ENCODE measurements at regions not wholly inside any gene's neighbourhood (a gene's known extent, or its start where the extent isn't known, plus 50 kb on each side); places are given as distances from the start of the nearest gene placed in this dataset.
"Not testable (repeated sequence)": the region's sequence is repeated elsewhere in the genome, so short reads cannot be mapped to it uniquely, and the experiment has no call there.

DNA sequence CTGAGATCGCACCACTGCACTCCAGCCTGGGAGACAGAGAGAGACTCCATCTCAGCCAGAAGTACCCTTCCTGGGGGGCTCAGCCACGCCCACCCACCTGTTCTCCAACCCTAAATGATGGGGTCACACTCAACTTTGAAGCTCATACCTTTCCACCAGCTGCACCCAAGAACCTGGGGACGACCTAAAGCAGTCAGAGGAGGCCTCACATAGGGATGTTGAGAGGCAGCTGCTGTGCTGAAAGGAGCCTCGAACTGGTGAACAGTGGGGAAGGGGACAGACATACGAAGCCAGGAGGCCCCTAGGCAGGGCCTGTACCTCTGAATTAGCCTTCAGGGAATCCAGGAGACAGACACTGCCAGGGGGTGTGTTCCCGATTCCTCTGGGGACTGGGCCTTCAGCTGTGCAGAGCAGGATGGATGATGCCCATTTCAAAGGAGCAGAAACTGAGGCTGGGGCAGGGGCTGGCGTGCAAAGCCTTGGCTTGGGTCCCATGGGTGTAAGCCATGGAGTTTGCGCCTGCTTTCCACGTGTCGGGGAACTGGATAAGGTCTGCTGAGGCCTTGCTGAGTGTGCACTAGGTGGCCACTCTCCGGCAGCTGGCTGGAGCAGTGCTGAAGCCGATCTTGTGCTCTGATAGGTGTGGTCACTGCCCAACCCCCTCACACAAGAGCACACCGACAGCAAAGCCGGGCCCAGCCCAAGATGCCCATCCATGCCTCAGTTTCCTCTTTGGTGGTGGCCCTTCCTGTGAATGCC is 130.8 kb downstream of the CPZ start:
- no peak overlapping the region for H3K9ac ChIP-seq (ENCODE audit: low read depth in 2 of 2, low read length in 2 of 2)
- H3K27me3 ChIP-seq, result no peaks in the 10 kb centered on the region
- H3K4me1 ChIP-seq, result no peaks in the 10 kb centered on the region
- H3K9me3 ChIP-seq, result no peaks in the 10 kb centered on the region
- no peak overlapping the region for H3K4me3 ChIP-seq
- intact Hi-C loops (cut with DNase I), result no loop called here
- TF ChIP-seq, protein P1, sequence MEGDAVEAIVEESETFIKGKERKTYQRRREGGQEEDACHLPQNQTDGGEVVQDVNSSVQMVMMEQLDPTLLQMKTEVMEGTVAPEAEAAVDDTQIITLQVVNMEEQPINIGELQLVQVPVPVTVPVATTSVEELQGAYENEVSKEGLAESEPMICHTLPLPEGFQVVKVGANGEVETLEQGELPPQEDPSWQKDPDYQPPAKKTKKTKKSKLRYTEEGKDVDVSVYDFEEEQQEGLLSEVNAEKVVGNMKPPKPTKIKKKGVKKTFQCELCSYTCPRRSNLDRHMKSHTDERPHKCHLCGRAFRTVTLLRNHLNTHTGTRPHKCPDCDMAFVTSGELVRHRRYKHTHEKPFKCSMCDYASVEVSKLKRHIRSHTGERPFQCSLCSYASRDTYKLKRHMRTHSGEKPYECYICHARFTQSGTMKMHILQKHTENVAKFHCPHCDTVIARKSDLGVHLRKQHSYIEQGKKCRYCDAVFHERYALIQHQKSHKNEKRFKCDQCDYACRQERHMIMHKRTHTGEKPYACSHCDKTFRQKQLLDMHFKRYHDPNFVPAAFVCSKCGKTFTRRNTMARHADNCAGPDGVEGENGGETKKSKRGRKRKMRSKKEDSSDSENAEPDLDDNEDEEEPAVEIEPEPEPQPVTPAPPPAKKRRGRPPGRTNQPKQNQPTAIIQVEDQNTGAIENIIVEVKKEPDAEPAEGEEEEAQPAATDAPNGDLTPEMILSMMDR (IDR thresholded peaks at IDR 0.05), result no peak
- H3K36me3 ChIP-seq, result no peaks in the 10 kb centered on the region
- no peak overlapping the region for H3K27ac ChIP-seq
- no peak for DNase-seq

DNA sequence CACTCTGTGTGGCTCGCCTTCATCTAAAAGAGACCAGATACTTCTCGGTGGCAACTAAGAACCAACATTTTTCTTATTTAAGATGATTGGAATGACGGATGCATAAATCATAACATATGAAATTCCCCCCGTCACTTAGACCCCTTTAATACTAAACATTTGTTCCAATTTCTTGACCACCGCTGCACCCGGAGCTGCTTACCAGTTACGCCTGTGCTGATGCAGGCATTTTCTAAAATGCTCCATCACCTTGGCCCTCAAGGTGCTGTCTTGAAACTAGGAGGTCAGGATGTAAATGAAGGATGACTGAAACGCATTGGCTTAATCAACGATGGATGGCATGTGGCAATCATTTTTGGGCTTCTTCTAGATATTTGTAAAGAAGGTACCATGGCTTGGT is 130.0 kb downstream of the CPZ start:
- no peaks in the 10 kb centered on the region for H3K36me3 ChIP-seq
- H3K4me1 ChIP-seq, result no peaks in the 10 kb centered on the region
- no peak overlapping the region for H3K4me3 ChIP-seq
- no peak overlapping the region for H3K27ac ChIP-seq
- TF ChIP-seq, protein P1 (IDR thresholded peaks at IDR 0.05), result no peak
- intact Hi-C loops (cut with DNase I), result no loop called here
- H3K9me3 ChIP-seq, result no peaks in the 10 kb centered on the region
- H3K9ac ChIP-seq (ENCODE audit: low read depth in 2 of 2, low read length in 2 of 2), result no peak overlapping the region
- DNase-seq, result no peak
- H3K27me3 ChIP-seq, result no peaks in the 10 kb centered on the region

DNA sequence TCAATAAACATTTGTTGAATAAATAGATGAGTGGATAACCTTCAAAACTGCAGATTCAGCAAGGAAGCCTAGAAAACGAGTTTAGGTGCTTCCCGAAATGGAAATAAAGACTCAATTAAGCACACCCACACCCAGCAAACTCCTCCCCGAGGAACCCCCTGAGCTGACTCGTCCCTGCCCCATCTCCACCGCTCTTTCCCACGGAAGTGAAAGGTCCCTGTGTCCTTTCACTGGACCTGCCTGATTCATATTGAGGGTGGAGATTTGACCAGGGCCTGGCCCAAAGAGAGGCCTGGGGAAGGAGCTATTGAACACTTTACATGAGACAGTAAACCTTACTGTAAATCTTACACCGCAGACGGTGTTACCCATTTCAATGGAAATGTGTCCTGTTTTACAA is 129.1 kb downstream of the CPZ start:
- H3K4me3 ChIP-seq, result no peak overlapping the region
- no peak overlapping the region for H3K27ac ChIP-seq
- TF ChIP-seq, protein P1 (IDR thresholded peaks at IDR 0.05), result no peak
- no peak overlapping the region for H3K9ac ChIP-seq (ENCODE audit: low read depth in 2 of 2, low read length in 2 of 2)
- H3K9me3 ChIP-seq, result no peaks in the 10 kb centered on the region
- intact Hi-C loops (cut with DNase I), result no loop called here
- no peaks in the 10 kb centered on the region for H3K4me1 ChIP-seq
- H3K36me3 ChIP-seq, result no peaks in the 10 kb centered on the region
- H3K27me3 ChIP-seq, result no peaks in the 10 kb centered on the region
- DNase-seq, result no peak

DNA sequence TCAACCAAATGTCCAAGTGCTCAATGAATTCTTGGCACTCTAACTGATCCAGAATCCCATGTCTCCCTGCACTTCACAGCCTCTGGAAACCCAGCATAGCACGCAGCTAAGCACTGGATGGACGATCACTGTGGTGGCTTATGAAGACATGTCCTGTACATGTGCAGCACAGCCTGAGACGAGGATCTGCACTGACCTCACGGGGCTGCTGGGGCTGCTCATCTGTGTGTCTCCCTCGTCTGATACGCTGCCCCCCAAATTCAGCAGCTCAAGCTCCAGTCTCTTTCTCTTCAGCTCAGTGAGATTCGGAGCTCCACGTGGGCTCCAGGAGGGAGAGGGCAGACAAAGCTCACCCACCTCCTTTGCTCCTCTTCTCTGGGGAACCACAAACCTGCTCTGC is 126.9 kb downstream of the CPZ start:
- intact Hi-C loops (cut with DNase I), result no loop called here
- Histone ChIP-seq H3K36me3 (no peaks in the 10 kb centered on the region), H3K4me1 (no peaks in the 10 kb centered on the region), H3K9me3 (no peaks in the 10 kb centered on the region), H3K9ac (ENCODE audit: low read depth in 2 of 2, low read length in 2 of 2) (no peak overlapping the region), H3K27me3 (no peaks in the 10 kb centered on the region), H3K4me3 (no peak overlapping the region), H3K27ac (no peak overlapping the region)
- TF ChIP-seq, protein P1 (IDR thresholded peaks at IDR 0.05), result no peak
- no peak for DNase-seq

DNA sequence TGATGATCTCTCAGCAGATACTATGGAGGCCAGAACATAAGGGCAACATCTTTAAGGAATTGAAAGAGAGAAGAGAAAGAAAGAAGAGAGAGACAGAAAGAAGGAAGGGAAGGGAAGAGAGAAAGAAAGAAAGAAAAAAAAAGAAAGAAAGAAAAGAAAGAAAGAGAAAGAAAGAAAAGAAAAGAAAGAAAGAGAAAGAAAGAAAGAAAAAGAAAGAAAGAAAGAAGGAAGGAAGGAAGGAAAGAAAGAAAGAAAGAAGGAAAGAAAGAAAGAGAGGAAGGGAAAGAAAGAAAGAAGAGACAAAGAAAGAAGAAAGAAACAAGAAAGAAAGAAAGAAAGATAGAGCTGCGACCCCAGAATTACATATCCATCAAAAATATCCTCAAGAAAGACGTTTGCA is 124.9 kb downstream of the CPZ start:
- H3K4me1 ChIP-seq; intact Hi-C loops (cut with DNase I); H3K27ac ChIP-seq; H3K36me3 ChIP-seq; H3K9ac ChIP-seq (ENCODE audit: low read depth in 2 of 2, low read length in 2 of 2); H3K9me3 ChIP-seq; H3K4me3 ChIP-seq; H3K27me3 ChIP-seq; DNase-seq: not testable (repeated sequence)

DNA sequence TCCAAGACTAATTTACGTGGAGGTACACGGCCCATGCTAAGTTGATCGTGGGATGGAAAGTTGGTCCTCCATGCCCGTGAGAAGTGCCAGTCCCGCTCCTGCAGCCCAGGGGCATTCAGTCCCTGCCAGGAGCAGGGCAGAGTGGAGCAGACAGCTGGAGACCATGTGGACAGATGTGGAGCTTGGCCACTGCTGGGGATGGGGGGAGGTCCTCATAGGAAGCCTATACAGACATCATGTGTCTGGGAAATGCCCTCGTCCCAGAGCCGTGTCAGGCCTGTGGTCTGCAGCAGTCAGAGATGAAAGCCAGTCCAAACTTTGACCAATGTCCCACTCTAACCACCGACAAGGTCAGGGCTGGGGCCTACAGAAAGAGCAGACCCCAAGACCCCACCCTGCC is 118.4 kb downstream of the CPZ start:
- Histone ChIP-seq H3K27ac (no peak overlapping the region), H3K27me3 (no peaks in the 10 kb centered on the region), H3K36me3 (no peaks in the 10 kb centered on the region), H3K9ac (ENCODE audit: low read depth in 2 of 2, low read length in 2 of 2) (no peak overlapping the region), H3K4me1 (no peaks in the 10 kb centered on the region), H3K9me3 (no peaks in the 10 kb centered on the region), H3K4me3 (no peak overlapping the region)
- no peak for DNase-seq
- intact Hi-C loops (cut with DNase I), result no loop called here
- TF ChIP-seq, protein P1 (IDR thresholded peaks at IDR 0.05), result no peak

All from colonic mucosa (tissue), 4 donors.